ENCODE measurements at regions not wholly inside any gene's neighbourhood (a gene's known extent, or its start where the extent isn't known, plus 50 kb on each side); places are given as distances from the start of the nearest gene placed in this dataset.

GRCh38 chr15:37181339-37181738, 81.0 kb upstream of the MEIS2 start:
- peaks cover 0 to 10% (median 2%) of the 10 kb centered on the region in 4 donors for H3K4me1 ChIP-seq (ENCODE audit: control insufficient read depth in 4 of 4, insufficient read depth in 4 of 4, low read length in 3 of 4)
- TF ChIP-seq GABPA (IDR thresholded peaks at IDR 0.05 in 1 of 2, conservative IDR thresholded peaks at IDR 0.05 in 1 of 2), result no peak
- TF ChIP-seq SP1 (IDR thresholded peaks at IDR 0.05), result peak; percentile 36
- no peak for TF ChIP-seq REST (IDR thresholded peaks at IDR 0.05)
- no peak for TF ChIP-seq FOXA1 (IDR thresholded peaks at IDR 0.05)
- TF ChIP-seq HNF4A (conservative IDR thresholded peaks at IDR 0.05), result peak; percentile 53 to 69
- TF ChIP-seq RXRA (IDR thresholded peaks at IDR 0.05), result no peak
- TF ChIP-seq RAD21 (IDR thresholded peaks at IDR 0.05), result peak in 1 of 2 donors; percentile 23
- no peak for DNase-seq (ENCODE audit: low spot score)
- H3K4me3 ChIP-seq (ENCODE audit: low read depth in 1 of 3, low read length in 3 of 3), result no peak overlapping the region
- WGBS, result 37% methylated on average over 1 of the region's 1 CpG
- H3K36me3 ChIP-seq (ENCODE audit: control insufficient read depth in 4 of 4, insufficient read depth in 3 of 4, low read depth in 1 of 4, low read length in 3 of 4), result no peaks in the 10 kb centered on the region
- H3K27ac ChIP-seq (ENCODE audit: low read depth in 1 of 2, low read length in 2 of 2), result peak overlapping the region; percentile 36 to 57
- peaks cover 3 to 17% (median 6%) of the 10 kb centered on the region in 4 donors for H3K9me3 ChIP-seq (ENCODE audit: control insufficient read depth in 4 of 4, low read length in 3 of 4)
- H3K27me3 ChIP-seq (ENCODE audit: control insufficient read depth in 4 of 4, insufficient read depth in 4 of 4, low read length in 3 of 4), result no peaks in the 10 kb centered on the region
- peak overlapping the region in 1 of 2 donors; percentile 29 for H3K9ac ChIP-seq (ENCODE audit: low read depth in 1 of 2, low read length in 2 of 2)

DNA sequence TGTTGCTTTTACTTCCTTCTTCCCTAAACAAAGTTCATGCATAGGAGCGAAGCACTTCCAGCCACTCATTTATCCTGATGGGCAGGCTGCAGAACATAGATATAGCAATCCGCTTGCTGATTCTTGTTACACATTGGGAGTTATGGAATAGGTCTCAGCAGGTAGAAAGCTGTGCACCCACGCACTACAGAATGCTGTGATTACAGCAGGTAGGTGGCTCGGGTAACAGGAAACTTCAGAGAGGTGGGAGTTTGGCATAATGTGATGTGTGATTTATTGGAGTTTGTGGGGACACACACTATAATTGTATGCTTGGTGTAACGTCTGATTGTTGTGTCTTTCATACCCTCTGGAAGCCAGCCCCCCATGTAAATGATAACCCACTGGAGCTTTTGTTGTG, 99.2 kb upstream of the MEIS2 start:
- 86% methylated on average over 5 of the region's 5 CpGs for WGBS
- no peaks in the 10 kb centered on the region for H3K4me1 ChIP-seq (ENCODE audit: control insufficient read depth in 4 of 4, insufficient read depth in 4 of 4, low read length in 3 of 4)
- H3K27ac ChIP-seq (ENCODE audit: low read depth in 1 of 2, low read length in 2 of 2), result no peak overlapping the region
- no peak overlapping the region for H3K9ac ChIP-seq (ENCODE audit: low read depth in 1 of 2, low read length in 2 of 2)
- DNase-seq (ENCODE audit: low spot score), result no peak
- no peaks in the 10 kb centered on the region for H3K27me3 ChIP-seq (ENCODE audit: control insufficient read depth in 4 of 4, insufficient read depth in 4 of 4, low read length in 3 of 4)
- H3K9me3 ChIP-seq (ENCODE audit: control insufficient read depth in 4 of 4, low read length in 3 of 4), result no peaks in the 10 kb centered on the region
- no peak for TF ChIP-seq HNF4G (IDR thresholded peaks at IDR 0.05)
- TF ChIP-seq RXRA (IDR thresholded peaks at IDR 0.05), result no peak
- H3K4me3 ChIP-seq (ENCODE audit: low read depth in 1 of 3, low read length in 3 of 3), result no peak overlapping the region
- H3K36me3 ChIP-seq (ENCODE audit: control insufficient read depth in 4 of 4, insufficient read depth in 3 of 4, low read depth in 1 of 4, low read length in 3 of 4), result no peaks in the 10 kb centered on the region

- DNase-seq (ENCODE audit: low spot score), result no peak
- 97% methylated on average over 2 of the region's 2 CpGs for WGBS
- no peak for TF ChIP-seq RXRA (IDR thresholded peaks at IDR 0.05)
- TF ChIP-seq NR2F2 (IDR thresholded peaks at IDR 0.05), result no peak
- TF ChIP-seq GABPA (IDR thresholded peaks at IDR 0.05 in 1 of 2, conservative IDR thresholded peaks at IDR 0.05 in 1 of 2), result no peak
- TF ChIP-seq YY1 (IDR thresholded peaks at IDR 0.05), result no peak
- TF ChIP-seq ZBTB33 (IDR thresholded peaks at IDR 0.05), result no peak
- no peak for TF ChIP-seq REST (IDR thresholded peaks at IDR 0.05)
- TF ChIP-seq HNF4G (IDR thresholded peaks at IDR 0.05), result no peak
- no peak for TF ChIP-seq FOXA1 (IDR thresholded peaks at IDR 0.05)
- no peak for TF ChIP-seq TAF1 (conservative IDR thresholded peaks at IDR 0.05)
- TF ChIP-seq JUND (IDR thresholded peaks at IDR 0.05), result no peak
- TF ChIP-seq, protein P1, sequence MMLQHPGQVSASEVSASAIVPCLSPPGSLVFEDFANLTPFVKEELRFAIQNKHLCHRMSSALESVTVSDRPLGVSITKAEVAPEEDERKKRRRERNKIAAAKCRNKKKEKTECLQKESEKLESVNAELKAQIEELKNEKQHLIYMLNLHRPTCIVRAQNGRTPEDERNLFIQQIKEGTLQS (IDR thresholded peaks at IDR 0.05), result no peak
- Histone ChIP-seq H3K36me3 (ENCODE audit: control insufficient read depth in 4 of 4, insufficient read depth in 3 of 4, low read depth in 1 of 4, low read length in 3 of 4) (no peaks in the 10 kb centered on the region), H3K9ac (ENCODE audit: low read depth in 1 of 2, low read length in 2 of 2) (no peak overlapping the region), H3K4me3 (ENCODE audit: low read depth in 1 of 3, low read length in 3 of 3) (no peak overlapping the region), H3K4me1 (ENCODE audit: control insufficient read depth in 4 of 4, insufficient read depth in 4 of 4, low read length in 3 of 4) (peaks cover 1 to 19% (median 8%) of the 10 kb centered on the region in 4 donors), H3K27me3 (ENCODE audit: control insufficient read depth in 4 of 4, insufficient read depth in 4 of 4, low read length in 3 of 4) (no peaks in the 10 kb centered on the region), H3K27ac (ENCODE audit: low read depth in 1 of 2, low read length in 2 of 2) (no peak overlapping the region), H3K9me3 (ENCODE audit: control insufficient read depth in 4 of 4, low read length in 3 of 4) (no peaks in the 10 kb centered on the region)
These were observed 102.7 kb upstream of the MEIS2 start for GRCh38 chr15:37203050-37203449.

Data from liver (tissue), 7 donors.